SU-DHL-6 (cell line): ENCODE measurements at regions not wholly inside any gene's neighbourhood (a gene's known extent, or its start where the extent isn't known, plus 50 kb on each side); places are given as distances from the start of the nearest gene placed in this dataset.

ENCODE experiments used
- H2AFZ ChIP-seq: fragments of 200-600 bp; sonication (generic); 2 replicates; pipeline ENCODE4 v1.6.1; 2014; ENCODE audit warnings: low read depth, mild to moderate bottlenecking, moderate library complexity, mixed read lengths, antibody characterized with exemption, low read length; ENCODE audit not compliant: severe bottlenecking
- H3F3A ChIP-seq: fragments of 200-600 bp; shearing (Covaris generic); 2 replicates; pipeline ENCODE4 v1.6.0; 2016; ENCODE audit warnings: antibody characterized with exemption, mild to moderate bottlenecking; ENCODE audit not compliant: insufficient read depth
- H3K27ac ChIP-seq: fragments of 200-600 bp; sonication (generic); 2 replicates; pipeline ENCODE4 v1.5.1; 2016; ENCODE audit warnings: low read depth, mild to moderate bottlenecking, low read length, moderate library complexity, mixed read lengths
- H3K27me3 ChIP-seq: fragments of 200-600 bp; sonication (generic), shearing (Covaris generic); 2 replicates; pipeline ENCODE4 v1.6.0; 2014; ENCODE audit warnings: mild to moderate bottlenecking, low read length
- H3K36me3 ChIP-seq: fragments of 200-600 bp; sonication (generic); 2 replicates; pipeline ENCODE4 v1.6.1; 2014; ENCODE audit warnings: mild to moderate bottlenecking, low read length, mixed read lengths
- H3K4me2 ChIP-seq: fragments of 300-600, 200-600 bp; shearing (Covaris generic), sonication (generic); 2 replicates; pipeline ENCODE4 v1.6.0; 2014; ENCODE audit warnings: low read length, low read depth, mild to moderate bottlenecking; ENCODE audit not compliant: poor library complexity, severe bottlenecking
- H3K4me3 ChIP-seq: fragments of 200-600 bp; sonication (generic); 2 replicates; pipeline ENCODE4 v1.5.1; 2014; ENCODE audit warnings: antibody characterized with exemption, low read length, mild to moderate bottlenecking, mixed read lengths; ENCODE audit not compliant: insufficient read depth, poor library complexity, severe bottlenecking
- H3K79me2 ChIP-seq: fragments of 200-600 bp; sonication (generic); 2 replicates; pipeline ENCODE4 v1.6.1; 2014; ENCODE audit warnings: mild to moderate bottlenecking, low read length, moderate library complexity; ENCODE audit not compliant: insufficient read depth
- H3K9ac ChIP-seq: fragments of 200-600 bp; sonication (generic); 2 replicates; pipeline ENCODE4 v1.7.0; 2014; ENCODE audit warnings: mild to moderate bottlenecking, low read length
- H3K9me2 ChIP-seq: fragments of 200-600 bp; sonication (generic); replicated peaks from 2 replicates; pipeline ENCODE4 v1.6.1; 2014; ENCODE audit warnings: low read length; ENCODE audit not compliant: insufficient read depth
- H3K9me3 ChIP-seq: fragments of 200-600 bp; sonication (generic); 2 replicates; pipeline ENCODE4 v1.6.1; 2014; ENCODE audit warnings: low read length, mixed read lengths; ENCODE audit not compliant: insufficient read depth
- H4K20me1 ChIP-seq: fragments of 200-600 bp; sonication (generic); 2 replicates; pipeline ENCODE4 v1.6.1; 2014; ENCODE audit warnings: low read depth, mild to moderate bottlenecking, antibody characterized with exemption, low read length, moderate library complexity, mixed read lengths
- EZH2phosphoT487 ChIP-seq: fragments of 200-600 bp; sonication (generic), shearing (Covaris generic); conservative IDR thresholded peaks from 2 replicates; pipeline ENCODE4 v1.6.1; 2018; ENCODE audit warnings: mild to moderate bottlenecking, antibody characterized with exemption, low read length, moderate library complexity, mixed read lengths
- TF ChIP-seq, protein P1 (sequence below): fragments of 200-600 bp; sonication (generic); IDR thresholded peaks from one replicate; pipeline ENCODE4 v1.5.1; 2017; ENCODE audit warnings: antibody characterized with exemption, mild to moderate bottlenecking, low read length, moderate library complexity; ENCODE audit not compliant: insufficient read depth, poor library complexity, severe bottlenecking

- H3K9me3 ChIP-seq: no peaks in the 10 kb centered on the region
- no peaks in the 10 kb centered on the region for H4K20me1 ChIP-seq
- no peak overlapping the region for H3K4me3 ChIP-seq
- H3K9me2 ChIP-seq: no peaks in the 10 kb centered on the region
- no peak overlapping the region for H2AFZ ChIP-seq
- TF ChIP-seq EZH2phosphoT487: no peak
- TF ChIP-seq, protein P1, sequence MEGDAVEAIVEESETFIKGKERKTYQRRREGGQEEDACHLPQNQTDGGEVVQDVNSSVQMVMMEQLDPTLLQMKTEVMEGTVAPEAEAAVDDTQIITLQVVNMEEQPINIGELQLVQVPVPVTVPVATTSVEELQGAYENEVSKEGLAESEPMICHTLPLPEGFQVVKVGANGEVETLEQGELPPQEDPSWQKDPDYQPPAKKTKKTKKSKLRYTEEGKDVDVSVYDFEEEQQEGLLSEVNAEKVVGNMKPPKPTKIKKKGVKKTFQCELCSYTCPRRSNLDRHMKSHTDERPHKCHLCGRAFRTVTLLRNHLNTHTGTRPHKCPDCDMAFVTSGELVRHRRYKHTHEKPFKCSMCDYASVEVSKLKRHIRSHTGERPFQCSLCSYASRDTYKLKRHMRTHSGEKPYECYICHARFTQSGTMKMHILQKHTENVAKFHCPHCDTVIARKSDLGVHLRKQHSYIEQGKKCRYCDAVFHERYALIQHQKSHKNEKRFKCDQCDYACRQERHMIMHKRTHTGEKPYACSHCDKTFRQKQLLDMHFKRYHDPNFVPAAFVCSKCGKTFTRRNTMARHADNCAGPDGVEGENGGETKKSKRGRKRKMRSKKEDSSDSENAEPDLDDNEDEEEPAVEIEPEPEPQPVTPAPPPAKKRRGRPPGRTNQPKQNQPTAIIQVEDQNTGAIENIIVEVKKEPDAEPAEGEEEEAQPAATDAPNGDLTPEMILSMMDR: no peak
- H3K36me3 ChIP-seq: no peaks in the 10 kb centered on the region
- H3K4me2 ChIP-seq: no peak overlapping the region
- no peak overlapping the region for H3K27ac ChIP-seq
- no peaks in the 10 kb centered on the region for H3K27me3 ChIP-seq
- no peaks in the 10 kb centered on the region for H3K79me2 ChIP-seq
- H3F3A ChIP-seq: no peaks in the 10 kb centered on the region
- H3K9ac ChIP-seq: no peak overlapping the region
Measured at GRCh38 chr3:117477214-117477755, 767.7 kb downstream of the TUSC7 start.

DNA sequence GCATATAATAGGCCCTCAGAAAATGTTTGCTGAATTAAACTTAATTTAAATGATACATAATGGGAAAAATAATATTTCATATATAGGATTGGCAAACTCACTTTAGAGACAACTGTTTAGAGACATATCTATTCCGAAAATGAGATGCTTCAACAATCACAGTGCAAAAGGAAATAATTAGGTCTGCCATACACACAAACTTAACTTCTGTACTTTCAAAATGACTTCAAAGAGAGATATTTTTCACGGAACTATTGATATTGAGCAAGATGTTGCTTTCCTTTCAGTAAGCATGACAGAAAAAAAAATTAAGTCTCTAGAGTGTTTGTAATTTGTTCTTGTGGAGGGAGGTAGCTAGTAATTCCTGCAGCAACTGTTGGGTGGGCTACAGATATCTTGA lies 769.5 kb downstream of the TUSC7 start:
- no peak for TF ChIP-seq EZH2phosphoT487
- TF ChIP-seq, protein P1: no peak
- Histone ChIP-seq H3F3A (no peaks in the 10 kb centered on the region), H3K9ac (no peak overlapping the region), H3K79me2 (no peaks in the 10 kb centered on the region), H4K20me1 (no peaks in the 10 kb centered on the region), H3K4me3 (no peak overlapping the region), H3K4me2 (no peak overlapping the region), H3K27me3 (no peaks in the 10 kb centered on the region), H3K9me2 (no peaks in the 10 kb centered on the region), H2AFZ (no peak overlapping the region), H3K36me3 (no peaks in the 10 kb centered on the region), H3K27ac (no peak overlapping the region), H3K9me3 (no peaks in the 10 kb centered on the region)

DNA sequence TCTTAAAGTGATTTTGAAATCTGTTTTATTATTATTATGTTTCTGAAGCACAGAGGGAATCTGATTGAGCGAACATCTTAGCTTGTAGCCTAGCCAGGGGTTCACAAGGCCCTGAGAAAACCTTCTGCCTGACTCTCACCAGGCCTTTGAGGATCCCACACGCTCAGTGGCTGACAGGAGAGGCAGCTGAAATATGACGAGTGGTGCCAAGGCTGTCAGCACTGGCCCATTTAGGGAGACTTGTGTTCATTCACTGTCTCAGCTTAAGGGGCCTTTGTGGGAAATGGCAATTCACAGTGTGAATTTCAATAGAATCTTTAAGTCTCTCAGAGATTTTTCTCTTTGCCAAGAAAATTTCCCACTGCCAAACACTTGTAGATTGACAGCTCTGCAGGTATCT lies 770.9 kb downstream of the TUSC7 start:
- H3K4me3 ChIP-seq: no peak overlapping the region
- no peaks in the 10 kb centered on the region for H3K9me2 ChIP-seq
- H3F3A ChIP-seq: no peaks in the 10 kb centered on the region
- H3K36me3 ChIP-seq: no peaks in the 10 kb centered on the region
- H2AFZ ChIP-seq: no peak overlapping the region
- H3K27me3 ChIP-seq: no peaks in the 10 kb centered on the region
- no peaks in the 10 kb centered on the region for H4K20me1 ChIP-seq
- H3K27ac ChIP-seq: no peak overlapping the region
- TF ChIP-seq, protein P1: no peak
- H3K9me3 ChIP-seq: no peaks in the 10 kb centered on the region
- H3K4me2 ChIP-seq: no peak overlapping the region
- H3K9ac ChIP-seq: no peak overlapping the region
- no peaks in the 10 kb centered on the region for H3K79me2 ChIP-seq
